Smooth muscle cell (in vitro differentiated cells): ENCODE measurements at regions not wholly inside any gene's neighbourhood (a gene's known extent, or its start where the extent isn't known, plus 50 kb on each side); places are given as distances from the start of the nearest gene placed in this dataset.
"Not testable (repeated sequence)": the region's sequence is repeated elsewhere in the genome, so short reads cannot be mapped to it uniquely, and the experiment has no call there.

Experiments used
- DNase-seq: peaks from one replicate; lab custom pipeline; 2025; ENCODE audit not compliant: unreplicated experiment; lab: John Stamatoyannopoulos, UW
- H2AFZ ChIP-seq: fragments of 200-600 bp; sonication (generic); 2 replicates; pipeline ENCODE4 v1.6.0; 2016; ENCODE audit warnings: antibody characterized with exemption, low read depth, mild to moderate bottlenecking
- H3F3A ChIP-seq: fragments of 200-600 bp; sonication (generic); 2 replicates; pipeline ENCODE4 v1.6.0; 2017; ENCODE audit warnings: antibody characterized with exemption, low read depth
- H3K27ac ChIP-seq: fragments of 200-600 bp; sonication (generic); 2 replicates; pipeline ENCODE4 v1.5.1; 2016; ENCODE audit warnings: low read depth, mild to moderate bottlenecking
- H3K27me3 ChIP-seq: fragments of 200-600 bp; sonication (generic); 2 replicates; pipeline ENCODE4 v1.6.1; 2016; ENCODE audit warnings: low read depth, mild to moderate bottlenecking
- H3K36me3 ChIP-seq: fragments of 200-600 bp; sonication (generic); 2 replicates; pipeline ENCODE4 v1.5.1; 2016; ENCODE audit warnings: low read depth
- H3K4me1 ChIP-seq: fragments of 200-600 bp; sonication (generic); 2 replicates; pipeline ENCODE4 v1.5.1; 2016; ENCODE audit warnings: low read depth
- H3K4me2 ChIP-seq: fragments of 200-600 bp; sonication (generic); 2 replicates; pipeline ENCODE4 v1.6.0; 2016; ENCODE audit warnings: mild to moderate bottlenecking
- H3K4me3 ChIP-seq: fragments of 200-600 bp; sonication (generic); 2 replicates; pipeline ENCODE4 v1.5.1; 2016; ENCODE audit warnings: mild to moderate bottlenecking
- H3K79me2 ChIP-seq: fragments of 200-600 bp; sonication (generic); 2 replicates; pipeline ENCODE4 v1.6.0; 2016; ENCODE audit warnings: low read depth, mild to moderate bottlenecking
- H3K9ac ChIP-seq: fragments of 200-600 bp; sonication (generic); 2 replicates; pipeline ENCODE4 v1.6.0; 2016; ENCODE audit warnings: low read depth
- H3K9me3 ChIP-seq: fragments of 200-600 bp; sonication (generic); replicated peaks from 2 replicates; pipeline ENCODE4 v1.5.1; 2016; ENCODE audit warnings: low read depth
- H4K20me1 ChIP-seq: fragments of 200-600 bp; sonication (generic); 2 replicates; pipeline ENCODE4 v1.6.0; 2016; ENCODE audit warnings: low read depth
- WGBS: methylation state at CpG from one replicate; pipeline ENCODE4 v1.1.7; 2016; ENCODE audit warnings: low lambda C conversion rate; 5-methylcytosine and 5-hydroxymethylcytosine counted together
- TF ChIP-seq, protein P1 (sequence below): fragments of 200-600 bp; sonication (generic); IDR thresholded peaks from 2 replicates; pipeline ENCODE4 v1.5.1; 2017; ENCODE audit warnings: borderline replicate concordance, mild to moderate bottlenecking, antibody characterized with exemption; ENCODE audit not compliant: insufficient read depth, poor library complexity, severe bottlenecking

- Histone ChIP-seq H3K4me1 (peaks cover 10% of the 10 kb centered on the region), H4K20me1 (no peaks in the 10 kb centered on the region), H3K79me2 (no peaks in the 10 kb centered on the region), H3K27me3 (no peaks in the 10 kb centered on the region), H2AFZ (no peak overlapping the region), H3K4me2 (peak overlapping the region; percentile 78), H3F3A (peaks cover 7% of the 10 kb centered on the region), H3K4me3 (no peak overlapping the region), H3K36me3 (no peaks in the 10 kb centered on the region), H3K27ac (peak overlapping the region; percentile 92), H3K9ac (peak overlapping the region; percentile 87), H3K9me3 (no peaks in the 10 kb centered on the region)
- peak; percentile 72 for DNase-seq
- TF ChIP-seq, protein P1, sequence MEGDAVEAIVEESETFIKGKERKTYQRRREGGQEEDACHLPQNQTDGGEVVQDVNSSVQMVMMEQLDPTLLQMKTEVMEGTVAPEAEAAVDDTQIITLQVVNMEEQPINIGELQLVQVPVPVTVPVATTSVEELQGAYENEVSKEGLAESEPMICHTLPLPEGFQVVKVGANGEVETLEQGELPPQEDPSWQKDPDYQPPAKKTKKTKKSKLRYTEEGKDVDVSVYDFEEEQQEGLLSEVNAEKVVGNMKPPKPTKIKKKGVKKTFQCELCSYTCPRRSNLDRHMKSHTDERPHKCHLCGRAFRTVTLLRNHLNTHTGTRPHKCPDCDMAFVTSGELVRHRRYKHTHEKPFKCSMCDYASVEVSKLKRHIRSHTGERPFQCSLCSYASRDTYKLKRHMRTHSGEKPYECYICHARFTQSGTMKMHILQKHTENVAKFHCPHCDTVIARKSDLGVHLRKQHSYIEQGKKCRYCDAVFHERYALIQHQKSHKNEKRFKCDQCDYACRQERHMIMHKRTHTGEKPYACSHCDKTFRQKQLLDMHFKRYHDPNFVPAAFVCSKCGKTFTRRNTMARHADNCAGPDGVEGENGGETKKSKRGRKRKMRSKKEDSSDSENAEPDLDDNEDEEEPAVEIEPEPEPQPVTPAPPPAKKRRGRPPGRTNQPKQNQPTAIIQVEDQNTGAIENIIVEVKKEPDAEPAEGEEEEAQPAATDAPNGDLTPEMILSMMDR, result no peak
- WGBS, result 51% methylated on average over 23 of the region's 30 CpGs
These were observed 118.0 kb upstream of the ZNF469 start for GRCh38 chr16:88264641-88265285.

- H2AFZ ChIP-seq, H3K4me1 ChIP-seq, DNase-seq, H3K4me2 ChIP-seq, H4K20me1 ChIP-seq, H3K4me3 ChIP-seq, H3K36me3 ChIP-seq, H3K9me3 ChIP-seq, H3K27me3 ChIP-seq, H3K79me2 ChIP-seq, H3F3A ChIP-seq: not testable (repeated sequence)
- peak overlapping the region; percentile 92 for H3K27ac ChIP-seq
- peak overlapping the region; percentile 73 for H3K9ac ChIP-seq
- WGBS, result 85% methylated on average over 21 of the region's 25 CpGs
These were observed 117.3 kb upstream of the ZNF469 start for GRCh38 chr16:88265286-88265938.

DNA sequence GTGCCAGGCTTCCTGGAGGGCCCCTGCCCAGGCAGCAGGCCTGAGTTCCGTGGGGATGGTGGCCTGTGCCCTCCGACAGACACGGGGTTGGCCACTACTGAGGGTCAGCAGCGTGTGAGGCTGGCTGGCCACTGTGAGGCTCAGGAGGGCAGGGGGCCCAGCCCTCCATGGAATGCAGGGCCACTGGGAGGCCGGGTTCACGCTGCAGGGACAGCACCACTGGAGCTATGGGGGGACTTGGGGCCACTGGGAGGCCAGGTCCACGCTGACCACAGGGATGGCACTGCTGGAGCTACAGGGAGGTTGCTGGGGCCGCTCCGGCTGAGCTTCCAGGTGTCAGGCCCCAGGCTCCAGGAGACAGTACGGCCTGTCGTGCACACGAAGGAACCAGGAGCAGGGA lies 116.7 kb upstream of the ZNF469 start:
- not testable (repeated sequence) for H4K20me1 ChIP-seq, H3K4me3 ChIP-seq, H3K4me1 ChIP-seq, H3K4me2 ChIP-seq, H3K36me3 ChIP-seq, H3K9me3 ChIP-seq, H3K27ac ChIP-seq, H3F3A ChIP-seq, H3K27me3 ChIP-seq, DNase-seq, H2AFZ ChIP-seq, H3K79me2 ChIP-seq
- WGBS, result 100% methylated on average over 12 of the region's 12 CpGs
- H3K9ac ChIP-seq, result peak overlapping the region; percentile 73

DNA sequence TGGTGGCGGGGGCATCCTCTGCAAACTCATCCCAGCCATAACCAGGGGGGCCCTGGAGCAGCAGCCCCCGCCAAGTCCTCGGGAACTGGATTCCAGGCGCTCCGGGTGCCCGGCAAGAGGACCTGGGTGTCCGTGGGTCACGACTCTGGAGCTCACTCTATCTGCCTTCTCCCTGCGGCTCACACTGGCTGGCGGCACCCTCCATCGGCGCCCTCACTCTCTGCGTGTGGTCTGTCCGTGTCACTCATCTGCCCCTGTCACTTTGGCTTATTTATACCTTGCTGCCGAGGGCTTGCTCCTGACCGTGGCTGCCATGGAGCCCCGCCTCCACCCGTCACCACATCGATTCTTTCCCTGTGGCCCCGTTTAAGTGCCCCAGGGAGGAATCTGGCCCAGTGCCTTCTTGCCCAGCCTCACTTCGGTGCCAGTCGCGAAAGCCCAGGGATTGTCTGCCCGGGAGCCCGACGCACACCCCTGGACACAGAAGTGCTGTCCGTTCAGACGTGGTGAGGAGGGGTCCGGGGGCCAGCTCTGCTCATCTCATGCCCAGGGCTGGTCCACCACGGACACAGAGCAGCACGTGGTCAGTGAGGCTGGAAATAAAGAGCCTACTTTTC lies 115.7 kb upstream of the ZNF469 start:
- not testable (repeated sequence) for DNase-seq, H2AFZ ChIP-seq

DNA sequence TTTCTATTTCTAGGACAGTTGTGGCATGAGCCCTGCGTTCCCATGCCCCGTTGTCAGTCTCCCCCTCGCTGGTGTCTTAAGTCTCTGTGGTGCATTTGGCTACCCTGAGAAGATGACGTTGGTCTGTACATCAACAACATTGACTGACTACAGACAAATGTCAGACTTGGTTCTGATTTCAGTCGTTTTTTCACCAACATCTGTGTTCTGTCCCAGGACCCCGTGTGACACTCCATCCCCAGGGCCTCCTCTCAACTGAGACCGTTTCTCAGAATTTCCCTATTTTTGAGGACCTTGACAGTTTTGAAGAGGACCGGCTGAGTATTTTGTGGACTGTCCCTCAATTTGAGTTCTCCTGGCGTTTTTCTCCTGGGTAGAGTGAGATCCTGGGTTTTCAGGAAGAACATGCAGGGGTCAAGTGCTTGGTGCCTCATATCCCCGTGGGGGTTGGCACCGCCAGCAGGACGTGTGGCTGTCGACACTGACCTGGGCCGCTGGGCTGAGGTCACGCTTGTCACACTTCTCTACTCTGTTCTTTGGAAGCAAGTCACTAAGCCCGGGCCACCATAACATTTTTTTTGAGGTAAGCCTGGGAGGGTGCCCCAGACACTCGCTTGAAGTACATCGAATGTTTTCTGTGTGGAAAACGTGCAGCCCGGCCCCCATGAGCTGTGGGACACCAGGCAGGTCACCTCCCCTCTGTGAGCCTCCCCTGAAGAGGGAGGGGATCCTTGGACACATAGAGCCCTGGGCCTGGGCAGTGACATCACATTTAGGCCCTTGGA lies 114.4 kb upstream of the ZNF469 start:
- not testable (repeated sequence) for H3K4me3 ChIP-seq, DNase-seq, H3K4me2 ChIP-seq, H3K4me1 ChIP-seq, H3K36me3 ChIP-seq, H3K27me3 ChIP-seq, H2AFZ ChIP-seq, H3K9ac ChIP-seq, H3K27ac ChIP-seq, H3F3A ChIP-seq, H3K79me2 ChIP-seq, H3K9me3 ChIP-seq, H4K20me1 ChIP-seq
- 93% methylated on average over 20 of the region's 20 CpGs for WGBS

More for the DNA sequence above, 115.7 kb upstream of the ZNF469 start:
- H3K36me3 ChIP-seq, H3K79me2 ChIP-seq, H3K27me3 ChIP-seq, H3K4me2 ChIP-seq, H3K4me3 ChIP-seq, H3K9me3 ChIP-seq, H3K9ac ChIP-seq, H3K4me1 ChIP-seq, H3F3A ChIP-seq, H4K20me1 ChIP-seq, H3K27ac ChIP-seq: not testable (repeated sequence)
- WGBS, result 92% methylated on average over 31 of the region's 31 CpGs

- DNase-seq, H4K20me1 ChIP-seq, H3F3A ChIP-seq, H3K9me3 ChIP-seq, H3K9ac ChIP-seq, H3K79me2 ChIP-seq, H3K36me3 ChIP-seq, H3K27me3 ChIP-seq, H3K4me1 ChIP-seq, H3K4me3 ChIP-seq, H2AFZ ChIP-seq: not testable (repeated sequence)
- Histone ChIP-seq H3K4me2 (peak overlapping the region; percentile 24), H3K27ac (peak overlapping the region; percentile 85)
- 59% methylated on average over 10 of the region's 10 CpGs for WGBS
These were observed 112.5 kb upstream of the ZNF469 start for GRCh38 chr16:88270171-88270790.

- H3K36me3 ChIP-seq, H3K79me2 ChIP-seq, H3F3A ChIP-seq, H3K4me2 ChIP-seq, H3K9me3 ChIP-seq, H3K4me1 ChIP-seq, H3K4me3 ChIP-seq, H2AFZ ChIP-seq, H3K9ac ChIP-seq, DNase-seq, H4K20me1 ChIP-seq, H3K27me3 ChIP-seq: not testable (repeated sequence)
- 80% methylated on average over 10 of the region's 11 CpGs for WGBS
- peak overlapping the region; percentile 85 for H3K27ac ChIP-seq
These were observed 111.5 kb upstream of the ZNF469 start for GRCh38 chr16:88271296-88271695.
